ENCODE measurements at regions not wholly inside any gene's neighbourhood (a gene's known extent, or its start where the extent isn't known, plus 50 kb on each side); places are given as distances from the start of the nearest gene placed in this dataset.

- TF ChIP-seq CHCHD3 (CRISPR knock-in tag; IDR thresholded peaks at IDR 0.05) (no peak), CTCF (CRISPR knock-in tag; IDR thresholded peaks at IDR 0.05) (no peak), GMEB1 (CRISPR knock-in tag; IDR thresholded peaks at IDR 0.05; ENCODE audit: borderline replicate concordance) (no peak), FOXJ3 (CRISPR knock-in tag; IDR thresholded peaks at IDR 0.05; ENCODE audit: borderline replicate concordance) (no peak)
These were observed 1355.2 kb downstream of the CDH8 start for GRCh38 chr16:60681043-60681442.

All from HepG2 (cell line).